Endothelial cell of umbilical vein (primary cell): ENCODE measurements at regions not wholly inside any gene's neighbourhood (a gene's known extent, or its start where the extent isn't known, plus 50 kb on each side); places are given as distances from the start of the nearest gene placed in this dataset.

Experiments used
- BruUV-seq: library from RNA; stranded (reverse); fragments of 400-500 nt; replicated peaks from 2 replicates; lab custom pipeline; 2021; lab: Mats Ljungman, UMichigan
- CTCF ChIA-PET: fragments of 300-600, 350-600 bp; sonication (Branson Sonifier 250); formaldehyde crosslinking; loops from one replicate; lab custom pipeline; 2021; ENCODE audit warnings: antibody characterized with exemption, inconsistent platforms; lab: Charles Lee
- POLR2A ChIA-PET: fragments of 300-600, 350-600 bp; sonication (Branson Sonifier 250); formaldehyde crosslinking; loops from one replicate; lab custom pipeline; 2021; ENCODE audit warnings: antibody characterized with exemption, inconsistent platforms; lab: Charles Lee
- DNase-seq: peaks from one replicate; pipeline ENCODE4 v3.0.0-alpha.2; 2011; ENCODE audit warnings: low read depth, low spot score
- FAIRE-seq: peaks from 2 replicates; lab custom pipeline; 2011; peaks lifted over from hg19 to GRCh38; lab: Jason Lieb, UNC
- H2AFZ ChIP-seq: 2 replicates; pipeline ENCODE4 v1.6.0; 2012; ENCODE audit warnings: low read depth, low read length, control low read depth, inconsistent platforms
- H3K27ac ChIP-seq: 2 replicates; pipeline ENCODE4 v1.5.1; 2011; ENCODE audit warnings: low read depth, mild to moderate bottlenecking, control low read depth, low read length, moderate library complexity; ENCODE audit not compliant: insufficient read depth
- H3K27me3 ChIP-seq, 2 experiments: 2 replicates each; pipeline versions ENCODE4 v1.6.0 to v1.6.1; 2011; ENCODE audit warnings: low read length in 2 of 2, mixed read lengths in 1 of 2; ENCODE audit not compliant: control insufficient read depth in 2 of 2, insufficient read depth in 2 of 2
- H3K36me3 ChIP-seq, 2 experiments: 2 replicates in 1 of 2; 3 replicates in 1 of 2; pipeline ENCODE4 v1.5.1; 2011; ENCODE audit warnings: low read length in 2 of 2, mild to moderate bottlenecking in 1 of 2, moderate library complexity in 1 of 2; ENCODE audit not compliant: control insufficient read depth in 2 of 2, insufficient read depth in 2 of 2; ENCODE audit errors: extremely low read depth in 1 of 2
- H3K4me1 ChIP-seq: 3 replicates; pipeline ENCODE4 v1.5.1; 2011; ENCODE audit warnings: mild to moderate bottlenecking, low read length; ENCODE audit not compliant: control insufficient read depth, insufficient read depth; ENCODE audit errors: extremely low read depth
- H3K4me2 ChIP-seq: 2 replicates; pipeline ENCODE4 v1.6.1; 2011; ENCODE audit warnings: low read length, control low read depth, mixed read lengths; ENCODE audit not compliant: insufficient read depth
- H3K4me3 ChIP-seq, 3 experiments: fragments of 200-600 bp in 1 of 3; sonication (generic), shearing (Covaris generic) in 1 of 3; replicated peaks in 1 of 3; 2 replicates each; pipeline ENCODE4 v1.5.1; 2011 to 2016; ENCODE audit warnings: control low read depth in 3 of 3, low read length in 3 of 3, mild to moderate bottlenecking in 2 of 3, inconsistent platforms in 1 of 3, low read depth in 1 of 3, moderate library complexity in 1 of 3; ENCODE audit not compliant: insufficient read depth in 1 of 3
- H3K79me2 ChIP-seq: 2 replicates; pipeline ENCODE4 v1.6.0; 2012; ENCODE audit warnings: low read length, inconsistent platforms; ENCODE audit not compliant: control insufficient read depth, insufficient read depth
- H3K9ac ChIP-seq: replicated peaks from 2 replicates; pipeline ENCODE3; 2011; ENCODE audit warnings: low read length, control low read depth; ENCODE audit not compliant: insufficient read depth; ENCODE audit errors: extremely low read depth
- H3K9me1 ChIP-seq: replicated peaks from 3 replicates; pipeline ENCODE4 v1.6.0; 2011; ENCODE audit warnings: mild to moderate bottlenecking, low read length; ENCODE audit not compliant: control insufficient read depth, insufficient read depth; ENCODE audit errors: extremely low read depth
- H3K9me3 ChIP-seq: replicated peaks from 2 replicates; pipeline ENCODE4 v1.5.1; 2012; ENCODE audit warnings: low read length, inconsistent platforms; ENCODE audit not compliant: control insufficient read depth, insufficient read depth
- H4K20me1 ChIP-seq: replicated peaks from 2 replicates; pipeline ENCODE3; 2011; ENCODE audit warnings: mild to moderate bottlenecking, low read length; ENCODE audit not compliant: control insufficient read depth, insufficient read depth; ENCODE audit errors: extremely low read depth
- EZH2 ChIP-seq: IDR thresholded peaks from 2 replicates; pipeline ENCODE4 v1.6.1; 2012; ENCODE audit warnings: borderline replicate concordance, low read depth, mild to moderate bottlenecking, moderate library complexity, low read length, inconsistent platforms; ENCODE audit not compliant: severe bottlenecking
- FOS ChIP-seq: IDR thresholded peaks from 2 replicates; pipeline ENCODE4 v1.6.1; 2011; ENCODE audit warnings: mild to moderate bottlenecking, low read length, moderate library complexity, borderline replicate concordance; ENCODE audit not compliant: insufficient read depth
- GATA2 ChIP-seq: IDR thresholded peaks from 2 replicates; pipeline ENCODE4 v1.7.0; 2011; ENCODE audit warnings: low read depth, mild to moderate bottlenecking, moderate library complexity, mixed read lengths, low read length; ENCODE audit not compliant: insufficient read length, insufficient read depth
- JUN ChIP-seq: IDR thresholded peaks from 2 replicates; pipeline ENCODE4 v1.6.1; 2011; ENCODE audit warnings: borderline replicate concordance, low read depth; ENCODE audit not compliant: insufficient read length, insufficient read depth
- MAX ChIP-seq: IDR thresholded peaks from 2 replicates; pipeline ENCODE4 v1.6.1; 2011; ENCODE audit not compliant: insufficient read depth, insufficient read length
- MYC ChIP-seq: IDR thresholded peaks from one replicate; pipeline ENCODE4 v1.6.1; 2011; ENCODE audit warnings: mild to moderate bottlenecking, low read depth, low read length
- POLR2AphosphoS5 ChIP-seq: IDR thresholded peaks from 2 replicates; pipeline ENCODE4 v1.6.1; 2012; ENCODE audit warnings: low read depth, mild to moderate bottlenecking, control low read depth, low read length, moderate library complexity; ENCODE audit not compliant: insufficient read depth
- dilution Hi-C: fragments of 300-500 bp; cut with MboI; formaldehyde crosslinking; loops from one replicate; pipeline ENCODE4 v1.15.0; 2019; ENCODE audit warnings: low sequenced_read_pairs; ENCODE audit not compliant: extremely low pct_ligation_motif_present
- intact Hi-C: fragments of 100-400 bp; cut with micrococcal nuclease; formaldehyde crosslinking; loops from one replicate; pipeline ENCODE4 v1.10.0; 2022
- TF ChIP-seq, protein P1 (sequence below), 2 donors: IDR thresholded peaks; 1 replicate in 1 of 2; 2 replicates in 1 of 2; pipeline ENCODE4 v1.5.1; 2011; ENCODE audit warnings: low read length in 2 of 2, mild to moderate bottlenecking in 2 of 2, moderate library complexity in 2 of 2, control low read depth in 1 of 2, inconsistent platforms in 1 of 2, low read depth in 1 of 2; ENCODE audit not compliant: insufficient read depth in 1 of 2; ENCODE audit errors: extremely low read depth in 1 of 2

- H3K9me1 ChIP-seq, result no peaks in the 10 kb centered on the region
- CTCF ChIA-PET, result no interaction called here
- no peak overlapping the region for H3K4me2 ChIP-seq
- no peak for FAIRE-seq
- BruUV-seq, result no TSS peak
- H2AFZ ChIP-seq, result no peak overlapping the region
- H3K36me3 ChIP-seq, result no peaks in the 10 kb centered on the region
- H3K4me1 ChIP-seq, result peaks cover 8% of the 10 kb centered on the region
- DNase-seq, result no peak
- peaks cover 3 to 19% of the 10 kb centered on the region in 2 experiments for H3K27me3 ChIP-seq
- no peaks in the 10 kb centered on the region for H4K20me1 ChIP-seq
- no peak for TF ChIP-seq GATA2
- TF ChIP-seq MYC, result no peak
- TF ChIP-seq POLR2AphosphoS5, result no peak
- no peak for TF ChIP-seq FOS
- TF ChIP-seq, protein P1, sequence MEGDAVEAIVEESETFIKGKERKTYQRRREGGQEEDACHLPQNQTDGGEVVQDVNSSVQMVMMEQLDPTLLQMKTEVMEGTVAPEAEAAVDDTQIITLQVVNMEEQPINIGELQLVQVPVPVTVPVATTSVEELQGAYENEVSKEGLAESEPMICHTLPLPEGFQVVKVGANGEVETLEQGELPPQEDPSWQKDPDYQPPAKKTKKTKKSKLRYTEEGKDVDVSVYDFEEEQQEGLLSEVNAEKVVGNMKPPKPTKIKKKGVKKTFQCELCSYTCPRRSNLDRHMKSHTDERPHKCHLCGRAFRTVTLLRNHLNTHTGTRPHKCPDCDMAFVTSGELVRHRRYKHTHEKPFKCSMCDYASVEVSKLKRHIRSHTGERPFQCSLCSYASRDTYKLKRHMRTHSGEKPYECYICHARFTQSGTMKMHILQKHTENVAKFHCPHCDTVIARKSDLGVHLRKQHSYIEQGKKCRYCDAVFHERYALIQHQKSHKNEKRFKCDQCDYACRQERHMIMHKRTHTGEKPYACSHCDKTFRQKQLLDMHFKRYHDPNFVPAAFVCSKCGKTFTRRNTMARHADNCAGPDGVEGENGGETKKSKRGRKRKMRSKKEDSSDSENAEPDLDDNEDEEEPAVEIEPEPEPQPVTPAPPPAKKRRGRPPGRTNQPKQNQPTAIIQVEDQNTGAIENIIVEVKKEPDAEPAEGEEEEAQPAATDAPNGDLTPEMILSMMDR (IDR thresholded peaks at IDR 0.05; ENCODE audit: extremely low read depth in 1 of 2, insufficient read depth in 1 of 2, low read depth in 1 of 2, low read length in 2 of 2), result no peak
- TF ChIP-seq JUN, result no peak
- no peak for TF ChIP-seq EZH2
- no peak for TF ChIP-seq MAX
- dilution Hi-C loops (no loop called here), intact Hi-C loops (no loop called here)
- POLR2A ChIA-PET, result no interaction called here
- H3K4me3 ChIP-seq, result no peak overlapping the region
- H3K9me3 ChIP-seq, result no peaks in the 10 kb centered on the region
- H3K79me2 ChIP-seq, result no peaks in the 10 kb centered on the region
- no peak overlapping the region for H3K9ac ChIP-seq
- no peak overlapping the region for H3K27ac ChIP-seq
Measured at GRCh38 chr22:20655623-20656022, 118.3 kb upstream of the SERPIND1 start.
